C4-2B (cell line): ENCODE measurements at regions not wholly inside any gene's neighbourhood (a gene's known extent, or its start where the extent isn't known, plus 50 kb on each side); places are given as distances from the start of the nearest gene placed in this dataset.

Source experiments
- H3K27ac ChIP-seq: fragments of 450-650 bp; 2 replicates; pipeline ENCODE4 v1.5.1; 2017
- CTCF ChIP-seq: fragments of 450-650 bp; conservative IDR thresholded peaks from 2 replicates; pipeline ENCODE4 v1.5.1; 2017; ENCODE audit warnings: mild to moderate bottlenecking
- ZFX ChIP-seq: fragments of 450-650 bp; IDR thresholded peaks from 2 replicates; pipeline ENCODE4 v1.6.1; 2017

DNA sequence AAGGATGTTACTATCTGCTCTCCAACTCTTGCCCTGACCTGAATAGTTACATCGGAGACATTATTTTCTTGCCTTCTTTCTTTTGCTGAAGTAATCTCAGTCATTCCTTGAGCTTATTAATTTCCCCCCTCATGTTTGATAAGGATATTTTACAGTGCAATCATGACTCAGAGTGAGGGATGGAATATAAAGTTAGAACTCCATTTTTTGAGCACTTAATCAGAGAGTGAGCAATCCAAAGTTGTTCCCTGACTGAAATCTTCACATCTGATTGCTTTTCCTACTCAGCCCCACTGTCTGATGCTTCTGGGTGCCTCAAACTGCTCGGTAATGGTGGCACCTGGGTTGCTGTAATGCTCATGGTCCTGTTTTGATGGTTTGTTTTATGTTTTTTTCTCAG is 142.7 kb upstream of the SEL1L start:
- no peak for TF ChIP-seq ZFX
- no peak for TF ChIP-seq CTCF

DNA sequence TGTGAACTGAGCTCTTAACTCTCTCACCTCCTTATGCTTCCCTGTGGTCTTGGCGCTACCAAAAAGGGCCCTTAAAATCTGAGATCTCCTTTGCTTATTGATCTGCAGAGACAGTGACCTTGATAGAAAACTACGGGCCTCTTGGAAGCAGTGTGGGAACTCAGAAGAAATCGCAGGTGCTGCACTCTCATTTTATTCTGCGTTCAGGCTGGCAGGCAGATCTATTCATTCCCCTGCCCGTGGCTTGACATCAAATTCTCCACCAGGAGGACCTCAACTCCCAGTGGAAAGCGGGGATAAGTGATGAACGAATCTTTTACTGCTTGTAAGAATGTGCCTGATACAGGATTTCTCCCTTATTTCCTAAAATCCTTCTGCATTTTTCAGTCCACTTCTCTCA is 143.2 kb upstream of the SEL1L start:
- TF ChIP-seq ZFX (no peak), CTCF (no peak)
- H3K27ac ChIP-seq: no peak overlapping the region

More for the DNA sequence above, 142.7 kb upstream of the SEL1L start:
- no peak overlapping the region for H3K27ac ChIP-seq

- no peak overlapping the region for H3K27ac ChIP-seq
- no peak for TF ChIP-seq ZFX
- no peak for TF ChIP-seq CTCF
Observed at GRCh38 chr14:81677736-81678135, 144.1 kb upstream of the SEL1L start.

DNA sequence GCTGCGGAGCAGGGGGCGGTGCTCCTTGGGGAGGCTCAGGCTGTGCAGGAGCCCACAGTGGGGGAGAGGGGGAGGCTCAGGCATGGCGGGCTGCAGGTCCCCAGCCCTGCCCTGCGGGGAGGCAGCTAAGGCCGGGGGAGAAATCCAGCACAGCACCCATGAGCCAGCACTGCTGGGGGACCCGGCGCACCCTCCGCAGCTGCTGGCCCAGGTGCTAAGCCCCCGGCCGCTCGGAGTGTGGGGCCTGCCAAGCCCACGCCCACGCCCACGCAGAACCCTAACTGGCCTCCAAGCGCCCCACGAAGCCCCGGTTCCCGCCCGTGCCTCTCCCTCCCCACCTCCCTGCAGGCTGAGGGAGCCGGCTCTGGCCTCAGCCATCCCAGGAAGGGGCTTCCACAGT is 145.6 kb upstream of the SEL1L start:
- H3K27ac ChIP-seq: no peak overlapping the region
- no peak for TF ChIP-seq CTCF
- TF ChIP-seq ZFX: no peak

- H3K27ac ChIP-seq: no peak overlapping the region
- TF ChIP-seq CTCF: no peak
- TF ChIP-seq ZFX: no peak
Observed at GRCh38 chr14:81681541-81681940, 147.9 kb upstream of the SEL1L start.

DNA sequence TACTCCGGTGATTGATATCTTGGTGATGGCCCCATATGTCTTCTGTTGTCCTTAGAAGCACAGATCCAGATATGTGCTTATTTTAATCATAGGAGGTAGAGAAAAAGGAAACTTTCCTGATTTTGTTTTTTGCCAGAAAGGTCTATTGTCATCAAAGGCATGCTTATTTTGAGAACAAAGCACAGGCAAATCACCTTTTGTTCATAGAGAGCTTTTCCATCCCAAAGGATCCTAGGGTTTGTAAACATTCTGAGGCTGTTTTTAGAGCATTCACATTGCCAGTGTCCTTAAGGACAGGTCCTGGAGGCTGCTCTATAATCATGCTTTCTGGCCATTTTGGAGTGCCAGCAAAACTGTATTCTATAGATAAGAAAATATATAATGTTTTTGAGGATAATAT is 148.5 kb upstream of the SEL1L start:
- H3K27ac ChIP-seq: no peak overlapping the region
- TF ChIP-seq CTCF (no peak), ZFX (no peak)

- TF ChIP-seq CTCF: no peak
- TF ChIP-seq ZFX: no peak
- no peak overlapping the region; the same call in 1 of the 2 replicates for H3K27ac ChIP-seq
Observed at GRCh38 chr14:81682701-81683100, 149.0 kb upstream of the SEL1L start.
